NT2/D1 (cell line): ENCODE measurements at regions not wholly inside any gene's neighbourhood (a gene's known extent, or its start where the extent isn't known, plus 50 kb on each side); places are given as distances from the start of the nearest gene placed in this dataset.

Experiments used
- YY1 ChIP-seq: IDR thresholded peaks from 2 replicates; pipeline ENCODE4 v1.6.1; 2011; ENCODE audit not compliant: insufficient read length, insufficient read depth
- ZNF274 ChIP-seq: IDR thresholded peaks from 2 replicates; pipeline ENCODE4 v1.6.1; 2011; ENCODE audit warnings: mild to moderate bottlenecking, low read depth, low read length

- no peak for TF ChIP-seq ZNF274
- no peak for TF ChIP-seq YY1
Observed at GRCh38 chr22:44391481-44392445, 79.0 kb upstream of the SHISAL1 start.
